MM.1S (cell line): ENCODE measurements at regions not wholly inside any gene's neighbourhood (a gene's known extent, or its start where the extent isn't known, plus 50 kb on each side); places are given as distances from the start of the nearest gene placed in this dataset.

Experiments
- EZH2 ChIP-seq: fragments of 300-600 bp; sonication (generic); optimal IDR thresholded peaks from 2 replicates; pipeline ENCODE3; 2017; ENCODE audit warnings: low read depth, mild to moderate bottlenecking, antibody characterized with exemption, low read length, mixed read lengths
- EZH2phosphoT487 ChIP-seq: fragments of 300-600 bp; sonication (generic); IDR thresholded peaks from 2 replicates; pipeline ENCODE4 v1.6.1; 2018; ENCODE audit warnings: antibody characterized with exemption, low read length
- TF ChIP-seq, protein P1 (sequence below): fragments of 300-600 bp; sonication (generic); IDR thresholded peaks from 2 replicates; pipeline ENCODE4 v1.5.1; 2016; ENCODE audit warnings: antibody characterized with exemption, low read length, mixed read lengths

GRCh38 chrX:45261005-45261404, 60.3 kb upstream of the DIPK2B start:
- TF ChIP-seq, protein P1, sequence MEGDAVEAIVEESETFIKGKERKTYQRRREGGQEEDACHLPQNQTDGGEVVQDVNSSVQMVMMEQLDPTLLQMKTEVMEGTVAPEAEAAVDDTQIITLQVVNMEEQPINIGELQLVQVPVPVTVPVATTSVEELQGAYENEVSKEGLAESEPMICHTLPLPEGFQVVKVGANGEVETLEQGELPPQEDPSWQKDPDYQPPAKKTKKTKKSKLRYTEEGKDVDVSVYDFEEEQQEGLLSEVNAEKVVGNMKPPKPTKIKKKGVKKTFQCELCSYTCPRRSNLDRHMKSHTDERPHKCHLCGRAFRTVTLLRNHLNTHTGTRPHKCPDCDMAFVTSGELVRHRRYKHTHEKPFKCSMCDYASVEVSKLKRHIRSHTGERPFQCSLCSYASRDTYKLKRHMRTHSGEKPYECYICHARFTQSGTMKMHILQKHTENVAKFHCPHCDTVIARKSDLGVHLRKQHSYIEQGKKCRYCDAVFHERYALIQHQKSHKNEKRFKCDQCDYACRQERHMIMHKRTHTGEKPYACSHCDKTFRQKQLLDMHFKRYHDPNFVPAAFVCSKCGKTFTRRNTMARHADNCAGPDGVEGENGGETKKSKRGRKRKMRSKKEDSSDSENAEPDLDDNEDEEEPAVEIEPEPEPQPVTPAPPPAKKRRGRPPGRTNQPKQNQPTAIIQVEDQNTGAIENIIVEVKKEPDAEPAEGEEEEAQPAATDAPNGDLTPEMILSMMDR = no peak
- no peak for TF ChIP-seq EZH2phosphoT487
- TF ChIP-seq EZH2 = no peak
